IPS-11a (cell line): ENCODE measurements at regions not wholly inside any gene's neighbourhood (a gene's known extent, or its start where the extent isn't known, plus 50 kb on each side); places are given as distances from the start of the nearest gene placed in this dataset.
A peak's percentile ranks its signal among the peaks of the same experiment; 100 is the strongest.

Experiments
- H3K4me3 ChIP-seq: one replicate; pipeline ENCODE4 v1.5.1; 2013; ENCODE audit warnings: low read depth, low read length, control low read depth

DNA sequence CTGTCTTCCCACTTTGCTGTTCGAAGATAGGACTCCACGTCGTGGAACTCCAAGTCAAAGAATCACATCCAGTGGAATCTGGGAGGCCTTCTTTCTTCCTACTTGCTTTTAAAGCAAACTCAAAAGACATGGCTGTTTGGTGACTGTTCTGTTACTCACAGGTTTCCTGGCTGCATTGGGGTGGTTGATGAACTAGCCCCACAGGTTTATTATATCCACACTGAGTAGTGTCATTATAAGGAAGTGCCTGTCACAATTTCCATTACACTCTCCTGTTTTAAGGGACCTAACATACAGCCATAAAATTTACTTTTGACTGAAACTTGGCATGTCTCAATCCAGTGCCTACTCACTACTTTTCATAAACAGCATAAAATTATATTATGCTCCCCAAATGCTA is 287.3 kb upstream of the SP4 start:
- no peak overlapping the region for H3K4me3 ChIP-seq

DNA sequence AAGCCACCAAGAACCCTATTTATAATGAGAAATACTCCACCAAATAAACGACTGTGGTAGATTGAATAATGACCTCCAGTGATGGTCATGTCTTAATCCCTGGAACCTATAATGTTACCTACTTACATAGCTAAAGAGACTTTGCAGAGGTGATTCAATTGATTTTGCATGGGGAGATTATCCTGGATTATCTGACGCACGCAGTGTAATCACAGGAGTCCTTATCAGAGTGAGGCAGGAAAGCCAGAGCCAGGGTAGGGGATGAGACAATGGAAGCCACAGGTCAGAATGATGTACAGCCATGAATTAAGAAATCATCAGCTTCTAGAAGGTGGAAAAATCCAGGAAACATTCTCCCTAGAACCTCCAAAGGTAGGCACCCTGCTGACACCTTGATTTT is 286.4 kb upstream of the SP4 start:
- H3K4me3 ChIP-seq, result no peak overlapping the region

DNA sequence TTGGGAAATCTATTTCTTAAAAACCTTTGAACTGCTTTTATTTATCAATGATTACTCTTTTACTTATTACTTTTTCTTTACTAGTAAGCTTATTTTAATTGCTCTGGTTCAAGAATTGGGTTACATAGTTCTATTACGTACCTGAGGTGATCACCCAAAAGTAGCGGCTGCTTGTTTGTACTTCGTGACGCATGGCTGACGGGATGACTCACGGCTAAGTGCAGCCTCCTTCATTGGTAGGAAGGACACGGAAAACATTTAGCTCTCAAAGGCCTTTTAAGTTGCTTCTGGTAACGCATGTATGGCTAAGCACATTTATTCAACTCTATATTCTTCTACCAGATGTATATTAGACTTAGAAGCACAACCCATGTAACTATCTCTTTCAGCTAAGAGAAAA is 285.8 kb upstream of the SP4 start:
- no peak overlapping the region for H3K4me3 ChIP-seq

DNA sequence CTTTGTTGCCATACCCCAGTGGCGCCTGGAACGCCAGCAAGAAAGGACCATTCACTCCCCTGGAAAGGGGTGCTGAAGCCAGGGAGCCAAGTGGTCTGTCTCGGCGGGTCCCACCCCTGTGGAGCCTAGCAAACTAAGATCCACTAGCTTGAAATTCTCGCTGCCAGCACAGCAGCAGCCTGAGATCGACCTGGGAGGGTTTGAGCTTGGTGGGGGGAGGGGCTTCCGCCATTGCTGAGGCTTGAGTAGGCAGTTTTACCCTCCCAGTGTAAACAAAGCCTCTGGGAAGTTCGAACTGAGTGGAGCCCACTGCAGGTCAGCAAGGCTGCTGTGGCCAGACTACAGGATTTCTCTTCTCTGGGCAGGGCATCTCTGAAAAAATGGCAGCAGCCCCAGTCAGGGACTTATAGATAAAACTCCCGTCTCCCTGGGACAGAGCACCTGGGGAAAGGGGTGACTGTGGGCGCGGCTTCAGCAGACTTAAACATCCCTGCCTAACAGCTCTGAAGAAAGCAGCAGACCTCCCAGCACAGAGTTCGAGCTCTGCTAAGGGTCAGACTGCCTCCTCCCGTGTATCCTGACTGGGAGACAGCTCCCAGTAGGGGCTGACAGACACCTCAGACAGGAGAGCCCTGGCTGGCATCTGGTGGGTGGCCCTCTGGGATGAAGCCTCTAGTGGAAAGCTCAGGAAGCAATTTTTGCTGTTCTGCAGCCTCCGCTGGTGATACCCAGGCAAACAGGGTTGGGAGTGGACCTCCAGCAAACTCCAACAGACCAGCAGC is 281.1 kb upstream of the SP4 start:
- no peak overlapping the region for H3K4me3 ChIP-seq

DNA sequence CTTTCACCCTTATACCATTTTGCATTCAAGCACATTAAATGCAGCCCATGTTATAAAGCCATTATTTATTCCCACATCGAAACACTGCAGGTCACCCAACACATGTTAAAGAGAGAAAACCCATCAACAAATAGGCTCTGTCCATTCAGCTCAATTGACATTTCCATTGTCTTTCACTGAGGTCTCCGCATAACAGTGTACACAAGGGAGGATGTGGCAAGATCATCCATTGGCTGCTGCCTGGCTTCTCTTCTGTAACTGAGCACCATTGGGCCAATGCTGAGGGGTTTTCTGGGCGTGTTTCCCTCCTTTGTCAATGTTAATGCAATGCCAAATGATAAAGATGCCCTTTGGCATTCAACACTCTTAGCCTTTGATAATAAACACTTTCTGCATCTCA is 278.1 kb upstream of the SP4 start:
- no peak overlapping the region for H3K4me3 ChIP-seq

DNA sequence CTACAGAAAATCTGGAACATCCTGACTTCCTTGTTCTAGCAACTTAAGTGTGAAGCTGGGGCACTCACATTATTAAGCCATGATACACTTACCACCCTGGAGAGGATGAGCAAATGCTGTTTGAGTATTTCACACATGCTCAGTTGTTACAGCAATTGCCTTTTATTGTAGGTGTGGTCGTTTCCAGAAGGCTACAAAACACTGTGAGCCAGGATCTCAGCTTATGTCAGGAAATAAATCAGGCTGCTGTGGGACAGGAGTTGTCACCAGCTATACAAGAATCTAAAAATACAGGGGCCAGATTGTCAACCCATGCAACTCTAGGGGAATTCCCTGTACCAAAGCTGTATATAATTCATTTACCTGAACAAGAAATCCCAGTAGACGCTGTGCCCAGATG is 273.3 kb upstream of the SP4 start:
- H3K4me3 ChIP-seq, result no peak overlapping the region

DNA sequence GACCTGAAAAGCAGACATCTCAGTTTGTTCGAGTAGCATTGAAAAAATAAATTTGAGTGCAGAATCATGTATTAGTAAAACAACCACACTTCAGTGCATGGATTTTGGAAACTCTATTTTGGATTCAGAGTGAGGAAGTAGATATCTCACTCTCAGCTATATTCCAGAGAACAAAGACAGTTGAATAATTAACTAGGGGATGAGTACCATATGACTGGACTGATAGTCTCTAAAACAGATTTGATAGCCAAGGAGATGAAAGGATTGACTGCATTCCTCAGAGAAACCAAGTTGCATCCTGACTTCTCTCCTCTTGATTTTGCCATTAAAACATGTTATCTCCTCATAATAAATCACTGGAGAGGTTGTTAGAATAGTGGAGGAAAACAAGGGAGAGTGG is 268.4 kb upstream of the SP4 start:
- no peak overlapping the region for H3K4me3 ChIP-seq

DNA sequence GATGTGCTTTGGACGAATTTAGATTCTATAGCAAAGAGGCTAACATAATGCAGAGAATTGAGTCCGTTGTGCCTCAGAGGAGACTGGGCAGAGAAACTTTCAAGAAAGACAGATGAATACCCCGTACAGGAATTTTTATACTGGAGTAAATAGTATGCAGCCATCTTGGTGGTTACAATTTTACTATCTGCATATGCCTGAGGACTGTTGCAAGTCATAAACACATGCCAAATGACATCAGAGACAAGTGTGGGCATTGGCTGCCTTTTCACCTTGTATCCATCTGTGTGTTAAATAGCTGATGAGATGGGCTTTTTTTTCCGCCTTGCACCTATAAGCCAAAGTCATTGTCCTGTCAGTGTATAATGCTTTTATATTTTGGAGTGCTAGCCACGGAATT is 267.5 kb upstream of the SP4 start:
- H3K4me3 ChIP-seq, result no peak overlapping the region

DNA sequence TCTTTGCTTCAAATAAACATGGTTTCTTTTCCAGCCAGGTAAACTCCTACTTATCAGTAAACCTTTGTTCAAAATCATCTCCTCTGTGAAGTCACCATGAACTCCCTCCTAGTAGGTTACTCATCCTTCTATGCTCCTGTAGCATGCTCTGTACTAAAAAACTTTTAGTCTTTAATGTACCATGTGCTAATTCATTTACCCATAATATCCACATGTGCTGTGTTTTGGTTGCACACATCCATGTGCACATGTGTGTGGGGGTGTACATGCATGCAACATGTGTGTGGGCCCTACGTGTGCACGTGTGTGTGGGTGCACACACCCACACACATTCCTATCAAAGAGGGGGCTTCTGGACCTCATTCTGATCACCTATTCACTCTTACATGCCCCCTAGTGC is 259.9 kb upstream of the SP4 start:
- no peak overlapping the region for H3K4me3 ChIP-seq

DNA sequence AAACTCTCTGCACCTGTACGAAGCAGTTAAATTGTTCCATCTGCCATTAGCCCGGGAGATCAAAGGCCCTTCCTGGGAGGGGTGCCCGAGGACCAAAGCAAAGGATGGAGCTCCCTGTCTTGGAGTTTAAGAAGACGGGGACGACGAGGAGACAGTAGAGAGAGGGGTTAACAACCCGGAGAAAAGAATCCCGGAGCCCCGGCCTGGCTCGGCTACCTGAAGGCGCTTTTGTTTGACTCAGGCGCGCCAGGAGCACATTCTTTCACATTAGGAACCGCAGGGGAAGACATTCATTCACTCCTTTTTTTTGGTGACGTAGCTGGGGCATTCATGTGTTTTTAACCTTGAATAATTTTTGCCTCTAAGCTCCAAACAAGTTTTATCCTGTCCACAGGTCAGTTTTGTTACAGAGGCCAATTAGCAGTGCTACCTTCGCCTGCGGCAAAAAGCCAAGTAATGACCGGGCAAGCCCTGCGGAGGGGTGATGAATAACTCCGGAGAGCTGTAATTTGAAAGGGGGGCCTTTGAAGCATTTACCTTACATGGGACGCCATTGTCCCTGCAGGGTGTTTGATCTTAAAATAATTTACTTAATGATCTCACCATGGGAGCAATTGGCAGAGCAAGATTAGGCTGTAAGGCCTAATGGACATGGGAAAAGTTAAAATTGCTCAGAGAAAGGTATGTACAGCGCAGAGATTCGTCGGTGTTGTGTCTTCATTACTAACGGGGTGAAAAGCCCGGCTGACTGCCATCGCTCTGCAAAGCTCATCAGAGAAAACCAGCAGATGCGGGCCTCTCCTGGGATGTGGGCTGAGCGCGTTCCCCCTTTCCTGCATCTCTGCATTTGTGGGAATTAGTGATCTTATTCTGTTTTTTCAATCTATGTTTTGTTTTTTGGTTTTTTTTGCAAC is 258.0 kb upstream of the SP4 start:
- peak overlapping the region; percentile 14 for H3K4me3 ChIP-seq

DNA sequence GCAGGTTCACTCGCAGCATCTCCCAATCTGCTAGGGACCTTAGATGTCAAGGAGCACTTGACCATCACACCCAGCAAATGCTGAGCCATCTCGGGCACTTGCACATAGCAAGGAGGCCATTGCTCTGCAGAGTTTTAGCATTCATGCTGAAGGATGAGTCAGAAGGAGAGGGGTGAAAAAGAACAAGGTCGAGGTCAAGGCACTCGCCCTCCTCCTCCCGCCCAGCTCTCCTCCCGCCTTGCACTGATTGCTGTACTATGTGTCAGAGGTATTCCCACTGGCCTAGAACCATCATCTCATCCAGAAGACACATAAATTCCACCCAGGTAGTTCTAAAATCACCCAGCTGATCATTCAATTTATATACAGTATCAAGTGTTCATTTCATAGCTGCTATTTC is 255.1 kb upstream of the SP4 start:
- no peak overlapping the region for H3K4me3 ChIP-seq

DNA sequence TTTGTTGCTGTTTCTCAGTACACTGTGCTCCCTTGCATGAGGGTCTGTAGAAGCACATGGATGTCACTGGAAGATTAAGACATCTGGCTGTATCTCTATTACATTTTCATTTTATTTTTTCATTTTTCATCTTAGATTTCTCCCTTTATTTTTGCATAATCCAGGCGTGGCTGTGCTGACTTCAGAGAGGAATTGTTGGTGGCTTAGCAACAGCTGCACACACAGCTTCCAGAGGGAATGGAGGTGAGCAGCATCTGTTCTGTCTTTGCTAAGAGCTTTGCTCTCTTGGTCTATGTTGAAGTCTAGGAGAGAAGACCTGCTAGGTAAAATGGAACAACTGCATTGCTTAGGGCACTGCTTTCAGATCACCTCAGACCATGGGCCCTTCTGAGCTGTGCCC is 254.4 kb upstream of the SP4 start:
- H3K4me3 ChIP-seq, result no peak overlapping the region

DNA sequence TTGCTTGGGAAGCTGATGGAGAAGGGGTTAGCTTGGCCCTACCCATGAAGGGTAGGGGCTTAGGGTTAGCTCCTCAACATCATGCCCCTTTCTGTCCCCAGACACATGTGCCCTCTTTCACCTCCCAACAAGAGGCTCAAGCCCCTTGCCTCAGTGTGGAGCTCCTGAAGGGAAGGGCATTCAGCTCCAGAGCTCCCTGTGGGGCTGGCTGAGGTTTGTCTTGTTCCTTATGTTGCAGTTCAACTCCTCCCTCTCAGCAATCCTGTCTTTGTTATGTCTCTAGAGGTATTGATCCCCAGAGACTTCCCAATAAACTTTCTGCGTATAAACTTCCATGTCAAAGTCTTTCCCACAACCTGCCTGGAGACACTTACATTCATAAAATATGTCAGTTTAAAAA is 252.2 kb upstream of the SP4 start:
- no peak overlapping the region for H3K4me3 ChIP-seq

DNA sequence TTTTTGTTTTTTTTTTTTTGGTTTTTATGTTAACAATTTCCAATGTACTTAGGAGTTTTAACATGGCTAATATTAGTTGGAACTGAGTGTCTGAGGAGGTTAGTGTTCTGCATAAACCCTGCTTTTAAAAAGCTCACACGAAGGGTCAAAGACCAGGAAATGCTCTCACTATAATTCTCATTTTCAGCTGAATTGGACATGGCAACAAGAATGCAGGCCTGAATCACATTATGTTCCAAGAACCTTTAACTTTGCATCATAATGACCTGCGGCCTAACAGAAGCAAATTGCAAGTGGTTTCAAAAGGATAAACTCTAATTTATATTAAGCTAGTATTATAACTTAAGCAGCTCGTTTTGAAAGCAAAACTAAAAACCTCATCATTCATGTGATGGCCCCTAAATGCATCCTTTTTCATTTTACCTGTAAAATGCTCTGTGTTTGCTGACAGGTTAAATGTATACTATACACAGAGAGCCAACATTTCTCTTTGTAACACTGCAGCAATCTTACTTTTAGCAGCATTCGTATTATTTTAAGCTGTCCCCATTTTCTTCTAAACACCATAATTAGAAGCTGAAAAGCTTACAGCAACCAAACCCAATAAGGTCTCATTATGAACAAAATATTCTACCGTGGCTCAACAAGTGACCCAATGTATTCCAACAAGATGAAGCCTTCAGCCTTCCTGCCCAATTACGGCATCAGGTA is 242.8 kb upstream of the SP4 start:
- no peak overlapping the region for H3K4me3 ChIP-seq

DNA sequence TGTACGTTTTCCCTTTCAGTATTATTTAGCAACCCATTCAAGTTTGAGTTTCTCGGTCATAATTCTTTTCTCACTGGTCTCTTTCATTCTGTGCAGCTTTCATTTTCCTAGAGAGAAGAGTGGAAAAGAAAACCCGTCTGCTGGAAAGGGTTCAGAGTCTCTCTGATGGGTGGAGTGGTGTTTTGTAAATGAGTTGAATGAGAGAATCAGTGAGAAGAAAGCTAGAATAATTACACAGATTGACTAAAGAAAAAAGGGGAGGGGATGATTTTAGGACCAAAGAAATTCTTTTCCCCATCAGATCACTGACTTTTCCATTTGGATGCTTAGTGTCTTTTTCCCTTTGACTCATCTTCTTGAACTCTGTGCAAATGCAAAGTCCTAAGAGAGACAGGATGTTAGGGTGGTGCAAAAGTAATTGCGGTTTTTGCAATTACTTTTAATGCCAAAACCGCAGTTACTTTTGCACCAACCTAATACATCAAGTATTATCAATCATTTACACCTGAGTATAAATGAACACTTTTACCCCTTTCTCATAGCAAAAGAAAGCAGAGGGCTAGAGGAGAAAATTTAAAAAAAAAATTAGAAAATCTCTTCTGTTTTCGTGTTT is 242.1 kb upstream of the SP4 start:
- H3K4me3 ChIP-seq, result no peak overlapping the region

DNA sequence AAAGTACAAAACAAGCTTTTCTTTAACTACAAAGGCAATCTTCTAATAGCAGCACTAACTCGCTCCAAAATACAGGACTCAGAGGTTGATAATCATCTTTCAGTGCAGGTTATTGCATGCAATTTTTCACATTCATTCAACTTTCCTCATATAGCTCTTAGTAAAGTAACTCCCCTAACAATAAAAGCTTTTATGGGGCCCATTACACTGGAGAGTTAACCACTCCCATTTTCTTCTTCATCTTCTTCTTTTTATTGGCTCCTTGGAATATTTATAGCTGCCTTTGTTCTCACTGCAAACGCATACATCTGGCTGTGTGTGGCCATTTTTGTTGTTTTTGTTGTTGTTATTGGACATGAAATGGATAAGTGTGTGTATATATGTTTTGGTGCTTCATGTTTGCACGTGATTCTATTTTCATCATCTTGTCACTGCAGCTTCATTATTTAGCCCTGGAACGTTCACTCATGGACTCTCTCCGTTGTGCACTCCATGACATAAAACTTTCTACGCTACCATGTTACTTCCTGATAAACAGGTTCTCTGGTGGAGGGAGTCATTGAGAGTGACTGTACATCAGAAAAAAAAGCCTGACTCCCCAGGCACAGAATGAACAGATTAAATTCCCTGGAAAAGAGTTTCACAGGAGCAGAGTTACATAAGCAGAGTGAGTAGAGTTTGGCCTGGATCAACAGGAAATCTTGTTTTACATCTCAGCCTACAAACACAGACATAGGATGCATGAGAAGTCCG is 236.4 kb upstream of the SP4 start:
- no peak overlapping the region for H3K4me3 ChIP-seq

DNA sequence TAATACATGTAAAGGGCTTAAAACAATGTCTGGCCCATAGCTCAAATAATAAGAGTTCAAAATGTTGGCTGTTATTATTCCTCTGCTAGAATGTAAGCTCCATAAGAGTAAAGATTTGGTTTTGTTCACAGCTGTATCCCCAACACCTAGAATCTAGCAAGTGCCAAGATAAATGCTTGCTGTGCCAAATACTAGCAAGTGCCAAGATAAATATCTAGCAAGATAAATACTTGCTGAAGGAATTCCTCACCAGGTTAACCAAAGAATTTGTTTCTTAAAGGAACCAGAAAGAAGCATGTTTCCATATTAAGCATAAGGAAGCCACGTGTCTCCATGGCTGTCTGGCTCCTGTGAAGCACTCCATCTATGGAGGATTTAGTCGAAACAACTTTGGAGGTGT is 235.2 kb upstream of the SP4 start:
- H3K4me3 ChIP-seq, result no peak overlapping the region

DNA sequence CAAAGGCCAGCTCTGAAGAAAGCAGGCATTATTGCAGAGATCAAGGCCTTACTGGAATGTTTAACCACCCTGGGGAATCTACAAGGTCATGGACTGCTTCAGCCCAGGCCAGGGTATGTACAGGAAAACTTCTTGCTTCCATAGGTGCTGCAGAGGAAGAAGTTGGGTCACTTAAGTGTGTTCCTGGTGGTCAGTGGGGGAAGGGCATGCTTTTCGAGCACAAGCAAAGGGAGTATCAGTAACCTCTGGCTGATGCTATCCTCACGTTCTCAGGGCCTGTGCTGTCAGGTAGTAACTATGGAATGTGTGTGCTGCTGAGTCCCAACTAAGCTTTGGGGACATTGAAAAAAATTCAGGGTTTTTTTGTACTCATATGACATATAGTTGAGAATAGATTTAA is 234.0 kb upstream of the SP4 start:
- no peak overlapping the region for H3K4me3 ChIP-seq

DNA sequence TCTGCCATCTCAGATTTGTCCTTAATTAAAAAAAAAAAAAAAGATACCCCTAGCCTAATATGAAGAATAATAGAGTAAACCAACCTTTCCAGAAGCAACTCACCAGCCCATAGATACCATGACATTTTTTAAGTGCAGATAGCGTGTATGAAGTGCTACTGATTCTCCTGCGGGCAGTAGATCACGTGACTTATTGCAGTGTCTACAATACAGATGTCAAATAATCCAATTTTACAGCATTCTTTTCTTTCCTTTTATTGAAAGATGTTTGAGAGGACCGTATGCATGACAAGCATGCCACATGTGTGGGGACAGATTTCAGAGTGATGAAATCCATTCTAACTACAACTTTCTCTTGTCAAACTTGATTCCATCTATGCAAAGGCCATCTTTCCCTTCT is 232.9 kb upstream of the SP4 start:
- no peak overlapping the region for H3K4me3 ChIP-seq

DNA sequence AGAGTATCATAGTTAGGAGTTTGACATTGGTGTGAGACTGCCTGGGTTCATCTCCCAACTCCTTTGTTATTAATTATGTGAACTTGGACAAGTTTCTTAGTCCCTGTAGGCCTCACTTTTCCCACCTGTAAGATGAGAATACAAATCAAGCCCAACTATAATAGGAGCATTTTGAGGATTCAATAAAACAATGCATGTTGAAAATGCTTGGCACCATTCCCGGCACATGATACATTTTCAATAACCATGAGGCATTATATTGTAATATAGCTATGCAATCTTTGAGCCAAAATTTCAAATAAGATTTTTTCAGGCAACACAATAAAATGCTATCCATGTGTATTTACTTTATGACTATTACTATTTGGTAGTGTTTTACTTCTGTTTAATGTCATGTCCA is 229.0 kb upstream of the SP4 start:
- no peak overlapping the region for H3K4me3 ChIP-seq

DNA sequence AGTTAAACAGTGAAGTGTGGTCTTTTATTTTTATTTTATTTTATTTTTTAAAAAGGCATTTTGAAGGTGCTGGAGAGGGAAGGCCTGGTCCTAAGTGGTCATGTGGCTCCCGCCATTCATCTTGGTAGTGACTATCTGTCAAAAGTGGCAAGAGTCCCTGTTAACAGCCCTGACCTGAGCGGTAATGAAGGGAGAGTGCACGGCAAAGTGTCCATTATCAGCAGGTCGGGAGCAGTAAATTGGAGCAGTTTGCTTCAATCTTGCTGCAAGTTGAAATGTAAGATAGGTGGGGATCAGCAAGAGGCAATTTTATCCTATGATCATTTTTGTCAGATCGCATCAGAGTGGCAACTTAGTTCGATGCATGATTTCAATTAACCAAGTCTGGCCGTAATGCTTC is 227.4 kb upstream of the SP4 start:
- H3K4me3 ChIP-seq, result no peak overlapping the region
